Neural cell (in vitro differentiated cells): ENCODE measurements at regions not wholly inside any gene's neighbourhood (a gene's known extent, or its start where the extent isn't known, plus 50 kb on each side); places are given as distances from the start of the nearest gene placed in this dataset.

ENCODE experiments used
- H2AFZ ChIP-seq: fragments of 200-600, 300-800 bp; sonication (generic), shearing (Covaris generic); 2 replicates; pipeline ENCODE4 v1.6.0; 2014; ENCODE audit warnings: low read depth, mild to moderate bottlenecking, antibody characterized with exemption, low read length, moderate library complexity
- H3F3A ChIP-seq: fragments of 200-600 bp; shearing (Covaris generic); 2 replicates; pipeline ENCODE4 v1.6.1; 2016; ENCODE audit warnings: mild to moderate bottlenecking, moderate library complexity, mixed read lengths, antibody characterized with exemption, low read length; ENCODE audit not compliant: insufficient read depth, poor library complexity, severe bottlenecking
- H3K27ac ChIP-seq: fragments of 200-600, 300-800 bp; sonication (generic), shearing (Covaris generic); 2 replicates; pipeline ENCODE4 v1.5.1; 2014; ENCODE audit warnings: mild to moderate bottlenecking, low read length, moderate library complexity
- H3K27me3 ChIP-seq: fragments of 300-800, 200-600 bp; sonication (generic), shearing (Covaris generic); 2 replicates; pipeline ENCODE4 v1.6.0; 2014; ENCODE audit warnings: mild to moderate bottlenecking, low read depth, low read length, moderate library complexity; ENCODE audit not compliant: insufficient read depth
- H3K36me3 ChIP-seq: fragments of 300-800, 200-600 bp; sonication (generic), shearing (Covaris generic); 2 replicates; pipeline ENCODE4 v1.5.1; 2014; ENCODE audit warnings: mild to moderate bottlenecking, antibody characterized with exemption, low read length, moderate library complexity; ENCODE audit not compliant: insufficient read depth
- H3K4me2 ChIP-seq: fragments of 300-800, 200-600 bp; sonication (generic), shearing (Covaris generic); 2 replicates; pipeline ENCODE4 v1.6.0; 2014; ENCODE audit warnings: mild to moderate bottlenecking, low read length
- H3K4me3 ChIP-seq: fragments of 300-800, 200-600 bp; sonication (generic), shearing (Covaris generic); 2 replicates; pipeline ENCODE4 v1.5.1; 2014; ENCODE audit warnings: mild to moderate bottlenecking, low read length, moderate library complexity
- H3K79me2 ChIP-seq: fragments of 200-600 bp; shearing (Covaris generic); replicated peaks from 2 replicates; pipeline ENCODE4 v1.6.0; 2014; ENCODE audit warnings: mild to moderate bottlenecking, low read length, moderate library complexity; ENCODE audit not compliant: insufficient read depth
- H3K9ac ChIP-seq: fragments of 300-800, 200-600 bp; sonication (generic), shearing (Covaris generic); 2 replicates; pipeline ENCODE4 v1.6.1; 2016; ENCODE audit warnings: mild to moderate bottlenecking, low read length, mixed read lengths
- H3K9me2 ChIP-seq: fragments of 200-600 bp; shearing (Covaris generic); 2 replicates; pipeline ENCODE4 v1.6.1; 2016; ENCODE audit warnings: mild to moderate bottlenecking, low read length, mixed read lengths; ENCODE audit not compliant: insufficient read depth
- H3K9me3 ChIP-seq: fragments of 200-600, 300-800 bp; sonication (generic), shearing (Covaris generic); 2 replicates; pipeline ENCODE4 v1.6.1; 2016; ENCODE audit warnings: mild to moderate bottlenecking, mixed run types, low read length, moderate library complexity, mixed read lengths
- H4K20me1 ChIP-seq: fragments of 200-600 bp; shearing (Covaris generic); 2 replicates; pipeline ENCODE4 v1.6.1; 2016; ENCODE audit warnings: mild to moderate bottlenecking, mixed run types; ENCODE audit not compliant: insufficient read depth
- EP300 ChIP-seq: fragments of 450-650 bp; conservative IDR thresholded peaks from 2 replicates; pipeline ENCODE4 v1.6.1; 2014; ENCODE audit warnings: antibody characterized with exemption, mild to moderate bottlenecking, moderate library complexity; ENCODE audit not compliant: poor library complexity, severe bottlenecking
- EZH2 ChIP-seq: fragments of 200-600, 300-800 bp; shearing (Covaris generic), sonication (generic); IDR thresholded peaks from 2 replicates; pipeline ENCODE4 v1.6.1; 2014; ENCODE audit warnings: antibody characterized with exemption, low read length, borderline replicate concordance, mild to moderate bottlenecking; ENCODE audit not compliant: insufficient read depth, poor library complexity, severe bottlenecking
- POLR2AphosphoS5 ChIP-seq: IDR thresholded peaks from 2 replicates; pipeline ENCODE4 v1.6.1; 2012
- RAD21 ChIP-seq: fragments of 450-650 bp; conservative IDR thresholded peaks from 2 replicates; pipeline ENCODE4 v1.6.1; 2014; ENCODE audit warnings: antibody characterized with exemption, mild to moderate bottlenecking, moderate library complexity
- TAF1 ChIP-seq: IDR thresholded peaks from 2 replicates; pipeline ENCODE4 v1.6.1; 2012; ENCODE audit warnings: low read depth
- TF ChIP-seq, protein P1 (sequence below): fragments of 450-650 bp; IDR thresholded peaks from 2 replicates; pipeline ENCODE4 v1.5.1; 2014; ENCODE audit warnings: antibody characterized with exemption, mild to moderate bottlenecking, moderate library complexity; ENCODE audit not compliant: poor library complexity, severe bottlenecking

DNA sequence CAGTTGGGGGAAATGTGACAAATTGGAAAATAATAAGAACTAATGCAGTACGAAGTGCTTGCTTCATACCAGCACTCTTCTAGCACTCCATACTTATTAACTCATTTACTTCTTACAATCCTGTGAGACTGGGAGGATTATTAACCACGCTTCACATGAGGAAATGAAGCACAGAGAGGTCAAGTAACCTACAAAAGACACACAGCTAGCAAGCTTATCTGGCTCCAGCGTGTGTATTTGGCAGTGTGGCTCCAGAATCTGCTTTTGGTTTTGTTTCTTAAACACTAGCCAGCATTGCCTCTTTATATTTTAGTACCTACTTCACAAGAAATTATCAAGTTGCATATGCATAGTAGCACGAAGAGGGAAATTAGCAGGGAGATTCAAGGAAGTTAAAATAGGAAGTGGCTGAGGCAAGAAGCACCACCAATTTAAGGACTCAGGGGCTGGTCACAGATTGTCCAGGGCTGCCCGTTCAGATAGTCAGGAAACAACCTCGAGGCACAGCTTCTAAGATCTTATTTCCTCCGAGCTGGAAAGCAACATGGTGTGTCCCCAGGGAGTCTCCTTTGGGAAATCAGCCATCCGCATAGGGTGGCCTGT lies 302.7 kb upstream of the PRDM1 start:
- H3K4me3 ChIP-seq = no peak overlapping the region
- no peaks in the 10 kb centered on the region for H4K20me1 ChIP-seq
- TF ChIP-seq RAD21 = no peak
- no peak for TF ChIP-seq POLR2AphosphoS5
- no peak for TF ChIP-seq TAF1
- H3K27ac ChIP-seq = no peak overlapping the region
- H3K79me2 ChIP-seq = no peaks in the 10 kb centered on the region
- H3K36me3 ChIP-seq = no peaks in the 10 kb centered on the region
- H3K4me2 ChIP-seq = no peak overlapping the region
- H3F3A ChIP-seq = no peaks in the 10 kb centered on the region
- H2AFZ ChIP-seq = no peak overlapping the region
- no peaks in the 10 kb centered on the region for H3K9me3 ChIP-seq
- H3K9ac ChIP-seq = no peak overlapping the region
- H3K9me2 ChIP-seq = no peaks in the 10 kb centered on the region
- no peaks in the 10 kb centered on the region for H3K27me3 ChIP-seq

- no peaks in the 10 kb centered on the region for H3F3A ChIP-seq
- H3K27ac ChIP-seq = no peak overlapping the region
- H3K9me3 ChIP-seq = no peaks in the 10 kb centered on the region
- H3K79me2 ChIP-seq = no peaks in the 10 kb centered on the region
- no peak overlapping the region for H3K4me3 ChIP-seq
- no peak overlapping the region for H3K9ac ChIP-seq
- TF ChIP-seq EP300 (no peak), EZH2 (no peak)
- H2AFZ ChIP-seq = no peak overlapping the region
- no peak overlapping the region for H3K4me2 ChIP-seq
- no peaks in the 10 kb centered on the region for H3K27me3 ChIP-seq
- H3K9me2 ChIP-seq = no peaks in the 10 kb centered on the region
- no peaks in the 10 kb centered on the region for H3K36me3 ChIP-seq
- H4K20me1 ChIP-seq = no peaks in the 10 kb centered on the region
These were observed 304.2 kb upstream of the PRDM1 start for GRCh38 chr6:105781915-105782314.

GRCh38 chr6:105781248-105781647 lies 304.9 kb upstream of the PRDM1 start:
- H2AFZ ChIP-seq = no peak overlapping the region
- H3K27me3 ChIP-seq = no peaks in the 10 kb centered on the region
- H3K9ac ChIP-seq = no peak overlapping the region
- TF ChIP-seq RAD21 (no peak), POLR2AphosphoS5 (no peak), EP300 (no peak), TAF1 (no peak), EZH2 (no peak)
- TF ChIP-seq, protein P1, sequence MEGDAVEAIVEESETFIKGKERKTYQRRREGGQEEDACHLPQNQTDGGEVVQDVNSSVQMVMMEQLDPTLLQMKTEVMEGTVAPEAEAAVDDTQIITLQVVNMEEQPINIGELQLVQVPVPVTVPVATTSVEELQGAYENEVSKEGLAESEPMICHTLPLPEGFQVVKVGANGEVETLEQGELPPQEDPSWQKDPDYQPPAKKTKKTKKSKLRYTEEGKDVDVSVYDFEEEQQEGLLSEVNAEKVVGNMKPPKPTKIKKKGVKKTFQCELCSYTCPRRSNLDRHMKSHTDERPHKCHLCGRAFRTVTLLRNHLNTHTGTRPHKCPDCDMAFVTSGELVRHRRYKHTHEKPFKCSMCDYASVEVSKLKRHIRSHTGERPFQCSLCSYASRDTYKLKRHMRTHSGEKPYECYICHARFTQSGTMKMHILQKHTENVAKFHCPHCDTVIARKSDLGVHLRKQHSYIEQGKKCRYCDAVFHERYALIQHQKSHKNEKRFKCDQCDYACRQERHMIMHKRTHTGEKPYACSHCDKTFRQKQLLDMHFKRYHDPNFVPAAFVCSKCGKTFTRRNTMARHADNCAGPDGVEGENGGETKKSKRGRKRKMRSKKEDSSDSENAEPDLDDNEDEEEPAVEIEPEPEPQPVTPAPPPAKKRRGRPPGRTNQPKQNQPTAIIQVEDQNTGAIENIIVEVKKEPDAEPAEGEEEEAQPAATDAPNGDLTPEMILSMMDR = no peak
- no peaks in the 10 kb centered on the region for H3K9me3 ChIP-seq
- no peaks in the 10 kb centered on the region for H3F3A ChIP-seq
- H3K4me2 ChIP-seq = no peak overlapping the region
- H3K27ac ChIP-seq = no peak overlapping the region
- no peaks in the 10 kb centered on the region for H3K79me2 ChIP-seq
- no peaks in the 10 kb centered on the region for H4K20me1 ChIP-seq
- H3K36me3 ChIP-seq = no peaks in the 10 kb centered on the region
- no peak overlapping the region for H3K4me3 ChIP-seq
- no peaks in the 10 kb centered on the region for H3K9me2 ChIP-seq
